HepG2 (cell line): ENCODE measurements at regions not wholly inside any gene's neighbourhood (a gene's known extent, or its start where the extent isn't known, plus 50 kb on each side); places are given as distances from the start of the nearest gene placed in this dataset.

Experiments used
- CHD2 ChIP-seq: IDR thresholded peaks from 2 replicates; pipeline ENCODE4 v1.6.1; 2011; ENCODE audit warnings: low read depth, low read length, improper control_type of control experiment
- KAT7 ChIP-seq: IDR thresholded peaks from 2 replicates; pipeline ENCODE4 v1.6.1; 2018; ENCODE audit warnings: borderline replicate concordance, missing compliant biosample characterization
- NFE2 ChIP-seq: sonication (generic); formaldehyde crosslinking; IDR thresholded peaks from 2 replicates; pipeline ENCODE4 v1.4.0; 2020; ENCODE audit warnings: missing genetic modification reagents
- SIX4 ChIP-seq: sonication (generic); formaldehyde crosslinking; IDR thresholded peaks from 2 replicates; pipeline ENCODE4 v1.4.0; 2020; ENCODE audit warnings: missing genetic modification reagents
- TBX2 ChIP-seq: sonication (generic); formaldehyde crosslinking; IDR thresholded peaks from 2 replicates; pipeline ENCODE4 v1.5.0; 2020; ENCODE audit warnings: missing genetic modification reagents, mild to moderate bottlenecking, borderline replicate concordance
- ZNF616 ChIP-seq: sonication (generic); formaldehyde crosslinking; IDR thresholded peaks from 2 replicates; pipeline ENCODE4 v1.5.0; 2020; ENCODE audit warnings: low read depth, mild to moderate bottlenecking, missing genetic modification reagents
- TF ChIP-seq, protein P1 (sequence below): sonication (generic); formaldehyde crosslinking; IDR thresholded peaks from 2 replicates; pipeline ENCODE4 v1.8.1; 2022; ENCODE audit warnings: mild to moderate bottlenecking, missing genetic modification reagents
- TF ChIP-seq, protein P2 (sequence below): sonication (generic); formaldehyde crosslinking; IDR thresholded peaks from 2 replicates; pipeline ENCODE4 v1.4.0; 2020; ENCODE audit warnings: missing genetic modification reagents, borderline replicate concordance
- TF ChIP-seq, protein P3 (sequence below): sonication (generic); formaldehyde crosslinking; IDR thresholded peaks from 2 replicates; pipeline ENCODE4 v1.8.1; 2023; ENCODE audit warnings: mild to moderate bottlenecking, moderate library complexity, missing genetic modification reagents
- TF ChIP-seq, protein P4 (sequence below): IDR thresholded peaks from 2 replicates; pipeline ENCODE4 v1.6.1; 2016; ENCODE audit warnings: missing biosample characterization, missing genetic modification reagents, low read depth

DNA sequence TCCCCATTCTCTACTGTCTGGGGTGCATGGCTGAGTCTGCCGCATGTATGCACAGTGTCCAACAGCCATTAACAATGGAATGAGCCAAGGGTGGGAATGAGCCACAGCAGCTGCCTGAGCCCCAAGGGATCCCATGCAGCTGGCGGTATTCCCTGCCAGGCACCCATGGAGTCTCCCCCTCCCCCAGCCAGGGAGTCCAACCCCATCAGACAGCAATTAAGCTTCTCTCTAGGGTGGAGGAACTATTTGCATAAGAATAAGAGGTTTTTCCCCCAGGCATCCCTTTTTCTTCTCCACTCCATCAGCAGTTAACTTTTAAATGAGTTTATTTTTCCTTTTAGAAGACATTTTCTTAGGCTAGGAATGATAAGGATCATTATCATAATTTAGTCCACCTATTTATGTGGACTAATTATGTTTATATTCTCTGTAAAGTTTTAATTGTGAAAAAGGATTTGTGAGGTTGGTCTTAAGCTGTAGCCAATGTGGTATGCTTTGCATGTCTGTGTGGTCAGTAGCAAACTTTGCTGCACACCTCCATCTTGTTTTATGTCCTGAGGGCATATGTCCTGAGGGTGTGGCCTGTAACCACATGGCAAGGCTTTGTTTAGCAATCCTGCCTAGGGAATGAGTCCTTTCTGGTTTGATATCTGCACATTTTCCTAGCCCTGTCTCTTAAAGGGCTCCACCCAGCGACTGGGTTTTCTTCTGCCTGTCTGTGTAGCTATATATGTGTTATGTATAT, 158.9 kb upstream of the OLIG3 start (continued):
- no peak for TF ChIP-seq SIX4 (CRISPR knock-in tag)
- TF ChIP-seq CHD2, result no peak
- no peak for TF ChIP-seq TBX2 (CRISPR knock-in tag)
- TF ChIP-seq, protein P1, sequence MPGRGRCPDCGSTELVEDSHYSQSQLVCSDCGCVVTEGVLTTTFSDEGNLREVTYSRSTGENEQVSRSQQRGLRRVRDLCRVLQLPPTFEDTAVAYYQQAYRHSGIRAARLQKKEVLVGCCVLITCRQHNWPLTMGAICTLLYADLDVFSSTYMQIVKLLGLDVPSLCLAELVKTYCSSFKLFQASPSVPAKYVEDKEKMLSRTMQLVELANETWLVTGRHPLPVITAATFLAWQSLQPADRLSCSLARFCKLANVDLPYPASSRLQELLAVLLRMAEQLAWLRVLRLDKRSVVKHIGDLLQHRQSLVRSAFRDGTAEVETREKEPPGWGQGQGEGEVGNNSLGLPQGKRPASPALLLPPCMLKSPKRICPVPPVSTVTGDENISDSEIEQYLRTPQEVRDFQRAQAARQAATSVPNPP (CRISPR knock-in tag), result no peak
- TF ChIP-seq, protein P2, sequence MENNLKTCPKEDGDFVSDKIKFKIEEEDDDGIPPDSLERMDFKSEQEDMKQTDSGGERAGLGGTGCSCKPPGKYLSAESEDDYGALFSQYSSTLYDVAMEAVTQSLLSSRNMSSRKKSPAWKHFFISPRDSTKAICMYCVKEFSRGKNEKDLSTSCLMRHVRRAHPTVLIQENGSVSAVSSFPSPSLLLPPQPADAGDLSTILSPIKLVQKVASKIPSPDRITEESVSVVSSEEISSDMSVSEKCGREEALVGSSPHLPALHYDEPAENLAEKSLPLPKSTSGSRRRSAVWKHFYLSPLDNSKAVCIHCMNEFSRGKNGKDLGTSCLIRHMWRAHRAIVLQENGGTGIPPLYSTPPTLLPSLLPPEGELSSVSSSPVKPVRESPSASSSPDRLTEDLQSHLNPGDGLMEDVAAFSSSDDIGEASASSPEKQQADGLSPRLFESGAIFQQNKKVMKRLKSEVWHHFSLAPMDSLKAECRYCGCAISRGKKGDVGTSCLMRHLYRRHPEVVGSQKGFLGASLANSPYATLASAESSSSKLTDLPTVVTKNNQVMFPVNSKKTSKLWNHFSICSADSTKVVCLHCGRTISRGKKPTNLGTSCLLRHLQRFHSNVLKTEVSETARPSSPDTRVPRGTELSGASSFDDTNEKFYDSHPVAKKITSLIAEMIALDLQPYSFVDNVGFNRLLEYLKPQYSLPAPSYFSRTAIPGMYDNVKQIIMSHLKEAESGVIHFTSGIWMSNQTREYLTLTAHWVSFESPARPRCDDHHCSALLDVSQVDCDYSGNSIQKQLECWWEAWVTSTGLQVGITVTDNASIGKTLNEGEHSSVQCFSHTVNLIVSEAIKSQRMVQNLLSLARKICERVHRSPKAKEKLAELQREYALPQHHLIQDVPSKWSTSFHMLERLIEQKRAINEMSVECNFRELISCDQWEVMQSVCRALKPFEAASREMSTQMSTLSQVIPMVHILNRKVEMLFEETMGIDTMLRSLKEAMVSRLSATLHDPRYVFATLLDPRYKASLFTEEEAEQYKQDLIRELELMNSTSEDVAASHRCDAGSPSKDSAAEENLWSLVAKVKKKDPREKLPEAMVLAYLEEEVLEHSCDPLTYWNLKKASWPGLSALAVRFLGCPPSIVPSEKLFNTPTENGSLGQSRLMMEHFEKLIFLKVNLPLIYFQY (CRISPR knock-in tag), result no peak
- no peak for TF ChIP-seq NFE2 (CRISPR knock-in tag)
- TF ChIP-seq, protein P3, sequence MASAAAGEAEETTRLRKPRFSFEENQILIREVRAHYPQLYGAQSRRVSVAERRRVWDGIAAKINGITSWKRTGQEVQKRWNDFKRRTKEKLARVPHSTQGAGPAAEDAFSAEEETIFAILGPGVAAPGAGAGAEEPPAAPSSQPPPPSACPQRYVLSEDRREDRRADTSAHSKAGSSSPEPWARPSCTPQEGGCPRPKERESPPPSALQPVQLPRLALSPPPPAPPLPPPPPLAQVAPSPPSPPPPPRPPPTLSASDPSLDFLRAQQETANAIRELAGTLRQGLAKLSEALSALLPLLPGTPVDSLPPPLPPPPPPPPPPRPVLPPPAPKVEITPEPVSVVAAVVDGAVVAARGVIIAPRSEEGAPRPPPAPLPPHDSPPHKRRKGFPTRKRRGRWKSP (CRISPR knock-in tag), result no peak
- TF ChIP-seq ZNF616, result no peak
- TF ChIP-seq, protein P4, sequence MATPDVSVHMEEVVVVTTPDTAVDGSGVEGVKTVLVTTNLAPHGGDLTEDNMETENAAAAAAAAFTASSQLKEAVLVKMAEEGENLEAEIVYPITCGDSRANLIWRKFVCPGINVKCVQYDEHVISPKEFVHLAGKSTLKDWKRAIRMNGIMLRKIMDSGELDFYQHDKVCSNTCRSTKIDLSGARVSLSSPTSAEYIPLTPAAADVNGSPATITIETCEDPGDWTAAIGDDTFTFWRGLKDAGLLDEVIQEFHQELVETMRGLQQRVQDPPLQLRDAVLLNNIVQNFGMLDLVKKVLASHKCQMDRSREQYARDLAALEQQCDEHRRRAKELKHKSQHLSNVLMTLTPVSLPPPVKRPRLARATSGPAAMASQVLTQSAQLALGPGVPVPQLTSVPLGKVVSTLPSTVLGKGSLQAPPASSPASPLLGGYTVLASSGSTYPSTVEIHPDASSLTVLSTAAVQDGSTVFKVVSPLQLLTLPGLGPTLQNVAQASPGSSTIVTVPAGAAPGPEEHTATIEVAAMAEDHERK, result no peak
- TF ChIP-seq KAT7 (CRISPR knock-in tag), result no peak
